ENCODE measurements at regions not wholly inside any gene's neighbourhood (a gene's known extent, or its start where the extent isn't known, plus 50 kb on each side); places are given as distances from the start of the nearest gene placed in this dataset.

- Histone ChIP-seq H2AFZ (ENCODE audit: low read length) (no peak overlapping the region), H3K14ac (ENCODE audit: low read length) (no peak overlapping the region), H4K91ac (ENCODE audit: low read depth, low read length, poor library complexity) (no peak overlapping the region), H3K27me3 (ENCODE audit: control insufficient read depth in 3 of 3, insufficient read depth in 3 of 3, low read depth in 1 of 3, low read length in 3 of 3) (no peaks in the 10 kb centered on the region), H3K9me3 (replicated peaks in 1 of 2; ENCODE audit: control insufficient read depth in 2 of 2, insufficient read depth in 1 of 2, low read depth in 1 of 2, low read length in 2 of 2) (peaks cover 0 to 2% of the 10 kb centered on the region in 2 donors), H3K18ac (ENCODE audit: low read length) (no peak overlapping the region), H3K27ac (replicated peaks; ENCODE audit: low read length) (no peak overlapping the region), H3K4ac (ENCODE audit: low read length) (no peak overlapping the region), H2BK120ac (ENCODE audit: low read depth, low read length) (no peak overlapping the region), H3K23ac (ENCODE audit: low read depth, low read length, poor library complexity) (no peak overlapping the region), H3K4me3 (ENCODE audit: low read length in 2 of 2) (no peak overlapping the region), H3K9ac (ENCODE audit: low read depth, low read length, poor library complexity) (no peak overlapping the region), H3K4me1 (ENCODE audit: control insufficient read depth in 2 of 2, insufficient read depth in 1 of 2, low read depth in 1 of 2, low read length in 2 of 2) (no peaks in the 10 kb centered on the region), H3K4me2 (ENCODE audit: insufficient read depth, low read length, poor library complexity, severe bottlenecking) (no peak overlapping the region), H2BK15ac (ENCODE audit: low read length) (no peak overlapping the region), H3K79me1 (ENCODE audit: low read depth, low read length) (no peaks in the 10 kb centered on the region), H4K8ac (ENCODE audit: low read depth, low read length) (no peak overlapping the region), H3K36me3 (replicated peaks in 1 of 2; ENCODE audit: control insufficient read depth in 2 of 2, insufficient read depth in 2 of 2, low read length in 2 of 2) (no peaks in the 10 kb centered on the region), H2AK5ac (ENCODE audit: low read depth, low read length) (no peak overlapping the region), H2BK12ac (ENCODE audit: low read length) (no peak overlapping the region), H2BK5ac (ENCODE audit: low read length) (no peak overlapping the region)
- DNase-seq (ENCODE audit: low spot score): no peak
- no CpG with 5 or more reads among the region's 2 CpGs for WGBS, 2 donors (ENCODE audit: extremely low coverage in 2 of 2, insufficient read length in 2 of 2, insufficient replicate concordance in 1 of 2)
Measured at GRCh38 chr7:49376817-49377375, 396.5 kb upstream of the VWC2 start.

- H3K14ac ChIP-seq (ENCODE audit: low read length): no peak overlapping the region
- no peak overlapping the region for H2BK120ac ChIP-seq (ENCODE audit: low read depth, low read length)
- no peak for DNase-seq (ENCODE audit: low spot score)
- H3K4me3 ChIP-seq (ENCODE audit: low read length in 2 of 2): no peak overlapping the region
- H4K8ac ChIP-seq (ENCODE audit: low read depth, low read length): no peak overlapping the region
- H3K36me3 ChIP-seq (replicated peaks in 1 of 2; ENCODE audit: control insufficient read depth in 2 of 2, insufficient read depth in 2 of 2, low read length in 2 of 2): no peaks in the 10 kb centered on the region
- no peak overlapping the region for H2BK15ac ChIP-seq (ENCODE audit: low read length)
- H2BK5ac ChIP-seq (ENCODE audit: low read length): no peak overlapping the region
- H3K27me3 ChIP-seq (ENCODE audit: control insufficient read depth in 3 of 3, insufficient read depth in 3 of 3, low read depth in 1 of 3, low read length in 3 of 3): no peaks in the 10 kb centered on the region
- no CpG with 5 or more reads among the region's 1 CpG for WGBS, 2 donors (ENCODE audit: extremely low coverage in 2 of 2, insufficient read length in 2 of 2, insufficient replicate concordance in 1 of 2)
- no peak overlapping the region for H3K4ac ChIP-seq (ENCODE audit: low read length)
- H3K18ac ChIP-seq (ENCODE audit: low read length): no peak overlapping the region
- no peak overlapping the region for H4K91ac ChIP-seq (ENCODE audit: low read depth, low read length, poor library complexity)
- no peaks in the 10 kb centered on the region for H3K79me1 ChIP-seq (ENCODE audit: low read depth, low read length)
- H3K23ac ChIP-seq (ENCODE audit: low read depth, low read length, poor library complexity): no peak overlapping the region
- H3K27ac ChIP-seq (replicated peaks; ENCODE audit: low read length): no peak overlapping the region
- H2BK12ac ChIP-seq (ENCODE audit: low read length): no peak overlapping the region
- H3K9ac ChIP-seq (ENCODE audit: low read depth, low read length, poor library complexity): no peak overlapping the region
- no peak overlapping the region for H2AK5ac ChIP-seq (ENCODE audit: low read depth, low read length)
- no peaks in the 10 kb centered on the region for H3K9me3 ChIP-seq (replicated peaks in 1 of 2; ENCODE audit: control insufficient read depth in 2 of 2, insufficient read depth in 1 of 2, low read depth in 1 of 2, low read length in 2 of 2)
- no peak overlapping the region for H2AFZ ChIP-seq (ENCODE audit: low read length)
- no peaks in the 10 kb centered on the region for H3K4me1 ChIP-seq (ENCODE audit: control insufficient read depth in 2 of 2, insufficient read depth in 1 of 2, low read depth in 1 of 2, low read length in 2 of 2)
- H3K4me2 ChIP-seq (ENCODE audit: insufficient read depth, low read length, poor library complexity, severe bottlenecking): no peak overlapping the region
Measured at GRCh38 chr7:49386792-49387191, 386.6 kb upstream of the VWC2 start.

- Histone ChIP-seq H2BK15ac (ENCODE audit: low read length) (no peak overlapping the region), H3K36me3 (replicated peaks in 1 of 2; ENCODE audit: control insufficient read depth in 2 of 2, insufficient read depth in 2 of 2, low read length in 2 of 2) (no peaks in the 10 kb centered on the region), H3K23ac (ENCODE audit: low read depth, low read length, poor library complexity) (no peak overlapping the region), H3K27ac (replicated peaks; ENCODE audit: low read length) (no peak overlapping the region), H3K9ac (ENCODE audit: low read depth, low read length, poor library complexity) (no peak overlapping the region), H3K4me2 (ENCODE audit: insufficient read depth, low read length, poor library complexity, severe bottlenecking) (no peak overlapping the region), H3K27me3 (ENCODE audit: control insufficient read depth in 3 of 3, insufficient read depth in 3 of 3, low read depth in 1 of 3, low read length in 3 of 3) (no peaks in the 10 kb centered on the region), H2BK120ac (ENCODE audit: low read depth, low read length) (no peak overlapping the region), H2AK5ac (ENCODE audit: low read depth, low read length) (no peak overlapping the region), H2AFZ (ENCODE audit: low read length) (no peak overlapping the region), H3K4me1 (ENCODE audit: control insufficient read depth in 2 of 2, insufficient read depth in 1 of 2, low read depth in 1 of 2, low read length in 2 of 2) (no peaks in the 10 kb centered on the region), H4K8ac (ENCODE audit: low read depth, low read length) (no peak overlapping the region), H3K4ac (ENCODE audit: low read length) (no peak overlapping the region), H2BK5ac (ENCODE audit: low read length) (no peak overlapping the region), H3K18ac (ENCODE audit: low read length) (no peak overlapping the region), H4K91ac (ENCODE audit: low read depth, low read length, poor library complexity) (no peak overlapping the region), H3K9me3 (replicated peaks in 1 of 2; ENCODE audit: control insufficient read depth in 2 of 2, insufficient read depth in 1 of 2, low read depth in 1 of 2, low read length in 2 of 2) (no peaks in the 10 kb centered on the region), H3K14ac (ENCODE audit: low read length) (no peak overlapping the region), H3K79me1 (ENCODE audit: low read depth, low read length) (no peaks in the 10 kb centered on the region), H3K4me3 (ENCODE audit: low read length in 2 of 2) (no peak overlapping the region), H2BK12ac (ENCODE audit: low read length) (no peak overlapping the region)
- no peak for DNase-seq (ENCODE audit: low spot score)
- WGBS, 2 donors (ENCODE audit: extremely low coverage in 2 of 2, insufficient read length in 2 of 2, insufficient replicate concordance in 1 of 2): no CpG with 5 or more reads among the region's 7 CpGs
Measured at GRCh38 chr7:49389871-49390479, 383.5 kb upstream of the VWC2 start.

GRCh38 chr7:49396229-49396628 is 377.2 kb upstream of the VWC2 start:
- Histone ChIP-seq H2BK12ac (ENCODE audit: low read length) (no peak overlapping the region), H4K91ac (ENCODE audit: low read depth, low read length, poor library complexity) (no peak overlapping the region), H3K4me2 (ENCODE audit: insufficient read depth, low read length, poor library complexity, severe bottlenecking) (no peak overlapping the region), H3K14ac (ENCODE audit: low read length) (no peak overlapping the region), H4K8ac (ENCODE audit: low read depth, low read length) (no peak overlapping the region), H2BK15ac (ENCODE audit: low read length) (no peak overlapping the region), H3K4me3 (ENCODE audit: low read length in 2 of 2) (no peak overlapping the region), H3K23ac (ENCODE audit: low read depth, low read length, poor library complexity) (no peak overlapping the region), H3K36me3 (replicated peaks in 1 of 2; ENCODE audit: control insufficient read depth in 2 of 2, insufficient read depth in 2 of 2, low read length in 2 of 2) (no peaks in the 10 kb centered on the region), H3K27ac (replicated peaks; ENCODE audit: low read length) (no peak overlapping the region), H3K18ac (ENCODE audit: low read length) (no peak overlapping the region), H2BK5ac (ENCODE audit: low read length) (no peak overlapping the region), H3K9me3 (replicated peaks in 1 of 2; ENCODE audit: control insufficient read depth in 2 of 2, insufficient read depth in 1 of 2, low read depth in 1 of 2, low read length in 2 of 2) (no peaks in the 10 kb centered on the region), H2AK5ac (ENCODE audit: low read depth, low read length) (no peak overlapping the region), H2AFZ (ENCODE audit: low read length) (no peak overlapping the region), H2BK120ac (ENCODE audit: low read depth, low read length) (no peak overlapping the region), H3K79me1 (ENCODE audit: low read depth, low read length) (no peaks in the 10 kb centered on the region), H3K9ac (ENCODE audit: low read depth, low read length, poor library complexity) (no peak overlapping the region), H3K4ac (ENCODE audit: low read length) (no peak overlapping the region), H3K27me3 (ENCODE audit: control insufficient read depth in 3 of 3, insufficient read depth in 3 of 3, low read depth in 1 of 3, low read length in 3 of 3) (no peaks in the 10 kb centered on the region), H3K4me1 (ENCODE audit: control insufficient read depth in 2 of 2, insufficient read depth in 1 of 2, low read depth in 1 of 2, low read length in 2 of 2) (peaks cover 0 to 7% of the 10 kb centered on the region in 2 donors)
- DNase-seq (ENCODE audit: low spot score): no peak
- no CpG with 5 or more reads among the region's 4 CpGs for WGBS, 2 donors (ENCODE audit: extremely low coverage in 2 of 2, insufficient read length in 2 of 2, insufficient replicate concordance in 1 of 2)

Data from neuronal stem cell (in vitro differentiated cells).